HG02678 (cell line): ENCODE measurements at regions not wholly inside any gene's neighbourhood (a gene's known extent, or its start where the extent isn't known, plus 50 kb on each side); places are given as distances from the start of the nearest gene placed in this dataset.
"Not testable (repeated sequence)": the region's sequence is repeated elsewhere in the genome, so short reads cannot be mapped to it uniquely, and the experiment has no call there.

Experiments
- ATAC-seq: cut with Tn5 transposase; IDR thresholded peaks from one replicate; pipeline ENCODE4 v1.9.1; 2021; ENCODE audit warnings: mild to moderate bottlenecking, moderate library complexity; ENCODE audit not compliant: unreplicated experiment

DNA sequence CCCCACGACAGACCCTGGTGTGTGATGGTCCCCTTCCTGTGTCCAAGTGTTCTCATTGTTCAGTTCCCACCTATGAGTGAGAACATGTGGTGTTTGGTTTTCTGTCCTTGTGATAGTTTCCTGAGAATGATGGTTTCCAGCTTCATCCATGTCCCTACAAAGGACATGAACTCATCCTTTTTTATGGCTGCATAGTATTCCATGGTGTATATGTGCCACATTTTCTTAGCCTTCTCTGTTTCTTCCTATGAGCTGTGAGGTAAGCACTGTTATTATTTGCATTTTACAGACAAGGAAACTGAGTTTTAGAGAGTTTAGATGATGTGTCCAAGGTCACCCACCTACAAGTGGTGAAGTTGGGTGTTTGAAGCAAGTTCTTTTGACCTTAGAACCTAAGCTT, 51.1 kb upstream of the BNC1 start:
- not testable (repeated sequence) for ATAC-seq

DNA sequence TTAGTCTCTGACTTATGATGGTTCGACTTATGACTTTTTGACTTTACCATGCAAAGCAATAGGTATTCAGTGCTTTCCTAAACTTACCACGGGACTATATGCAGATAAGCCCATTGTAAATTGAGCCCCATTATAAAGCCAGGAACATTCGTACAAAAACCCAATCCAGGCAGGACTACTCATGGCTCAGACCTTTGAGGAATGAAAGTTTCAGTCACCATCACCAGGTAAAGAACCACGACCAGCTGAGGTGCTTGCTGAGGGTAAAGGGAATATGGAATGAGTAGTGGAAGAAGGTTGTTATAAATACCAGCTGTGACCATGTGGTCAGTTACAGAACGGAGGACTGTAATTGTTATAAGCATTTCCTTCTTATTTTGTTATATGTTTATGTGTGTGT, 54.9 kb upstream of the BNC1 start:
- ATAC-seq: no peak

GRCh38 chr15:83340087-83340486, 55.6 kb upstream of the BNC1 start:
- ATAC-seq: no peak

GRCh38 chr15:83346342-83346741, 61.9 kb upstream of the BNC1 start:
- no peak for ATAC-seq

GRCh38 chr15:83352119-83352518, 67.7 kb upstream of the BNC1 start:
- ATAC-seq: no peak

DNA sequence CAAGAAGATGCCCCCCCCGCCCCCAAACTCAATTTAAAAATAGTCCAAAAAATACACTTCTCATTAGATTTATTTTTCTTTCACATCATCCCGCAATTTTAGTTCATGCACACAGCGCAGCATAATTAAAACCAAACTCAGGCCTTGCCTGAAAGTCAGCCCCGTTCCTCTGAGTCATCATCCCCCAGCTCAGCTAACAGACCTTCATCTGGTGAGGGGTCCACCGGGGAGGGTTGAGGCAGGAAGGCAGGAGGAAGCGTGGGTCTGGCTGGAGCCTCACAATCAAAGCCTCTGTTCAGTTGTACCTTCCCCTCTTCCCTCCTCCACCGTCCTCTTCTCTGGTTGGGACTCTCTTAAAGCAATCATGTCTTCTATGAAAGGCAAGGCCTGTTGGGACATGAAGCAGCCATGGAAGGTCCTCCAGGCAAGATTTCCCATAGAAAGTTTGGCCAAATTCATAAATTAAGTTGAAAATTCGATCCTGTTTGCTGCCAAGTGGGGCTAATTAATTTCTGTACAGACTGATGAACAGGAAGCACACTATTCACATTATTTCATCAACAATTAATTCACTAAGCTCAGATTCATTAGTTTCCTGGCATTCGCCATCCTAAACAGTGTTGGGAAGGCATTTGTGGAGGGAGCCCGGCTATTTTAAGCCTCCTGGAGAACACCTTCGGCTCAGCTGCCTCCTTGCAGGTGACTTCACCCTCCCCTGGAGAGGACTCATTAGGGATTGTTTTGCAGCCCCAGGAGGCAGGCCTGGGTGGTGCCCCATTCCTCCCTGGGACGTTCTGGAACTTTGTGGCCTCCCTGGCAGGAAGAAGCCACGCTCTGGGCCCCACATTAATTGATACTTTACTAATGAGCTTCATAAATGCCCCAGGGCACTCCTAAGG, 72.3 kb upstream of the BNC1 start:
- ATAC-seq: no peak

- ATAC-seq: no peak
Measured at GRCh38 chr15:83358972-83359564, 74.6 kb upstream of the BNC1 start.

DNA sequence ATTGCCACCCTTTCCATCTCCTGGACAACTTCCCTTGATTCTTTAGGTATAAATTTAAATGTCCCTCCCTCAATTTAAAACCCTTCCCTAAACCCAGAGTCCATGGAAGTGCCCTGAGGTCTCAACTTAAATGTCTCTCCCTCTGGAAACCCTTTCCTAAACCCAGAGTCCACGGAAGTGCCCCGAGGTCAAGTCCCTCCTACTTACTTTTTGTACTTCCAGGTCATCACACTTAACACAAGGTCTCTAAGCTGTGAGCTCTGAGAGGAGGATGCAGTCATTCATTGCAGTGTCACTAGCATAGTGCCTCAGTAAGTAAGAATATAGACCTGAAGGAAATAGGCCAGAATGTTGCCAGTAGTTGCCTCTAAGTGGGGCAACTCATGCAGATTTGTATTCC, 78.2 kb upstream of the BNC1 start:
- ATAC-seq: no peak

DNA sequence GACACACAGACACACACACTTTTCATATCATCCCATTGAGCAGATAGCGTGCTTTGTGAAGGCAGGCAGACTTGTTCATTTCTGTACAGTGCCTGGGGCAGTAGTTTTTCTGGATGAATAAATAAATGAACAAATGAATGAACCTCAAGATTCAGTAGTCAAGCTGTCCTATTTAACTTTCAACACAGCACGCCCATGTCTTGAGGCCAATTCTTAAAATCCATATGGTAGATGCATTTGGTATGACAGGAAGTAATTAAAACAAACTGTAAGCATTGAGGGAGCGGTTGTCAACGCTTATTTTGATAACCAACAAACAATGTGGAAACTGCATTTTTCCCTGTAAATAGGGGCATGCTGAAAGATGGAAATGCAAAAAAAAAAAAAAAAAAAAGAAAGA, 80.0 kb upstream of the BNC1 start:
- no peak for ATAC-seq

- no peak for ATAC-seq
Measured at GRCh38 chr15:83365370-83365938, 81.0 kb upstream of the BNC1 start.

DNA sequence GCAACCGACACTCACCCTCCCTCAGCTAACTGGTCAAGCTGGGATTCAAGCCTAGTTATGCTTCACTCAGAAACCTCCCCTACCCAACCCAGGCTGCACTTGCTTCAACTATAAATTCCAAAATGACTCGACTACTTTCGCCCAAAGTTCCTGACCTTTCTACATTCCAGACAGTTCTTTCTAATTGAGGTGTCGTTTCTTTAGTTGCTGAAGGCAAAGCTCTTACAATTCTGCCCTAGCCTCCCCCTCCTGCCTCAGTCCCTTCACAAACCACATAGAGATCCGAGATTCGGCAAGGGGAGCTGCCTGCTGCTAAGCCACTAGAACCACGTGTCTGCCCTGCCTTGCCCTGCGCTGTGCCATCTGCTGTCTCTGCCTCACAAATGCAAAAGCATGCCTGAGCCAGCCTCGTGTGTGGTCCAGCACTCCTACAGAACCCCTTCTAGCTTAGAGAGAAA, 74.7 kb upstream of the SH3GL3 start:
- no peak for ATAC-seq

- no peak for ATAC-seq
Measured at GRCh38 chr15:83378921-83379578, 68.1 kb upstream of the SH3GL3 start.

- no peak for ATAC-seq
Measured at GRCh38 chr15:83379579-83379959, 67.6 kb upstream of the SH3GL3 start.

DNA sequence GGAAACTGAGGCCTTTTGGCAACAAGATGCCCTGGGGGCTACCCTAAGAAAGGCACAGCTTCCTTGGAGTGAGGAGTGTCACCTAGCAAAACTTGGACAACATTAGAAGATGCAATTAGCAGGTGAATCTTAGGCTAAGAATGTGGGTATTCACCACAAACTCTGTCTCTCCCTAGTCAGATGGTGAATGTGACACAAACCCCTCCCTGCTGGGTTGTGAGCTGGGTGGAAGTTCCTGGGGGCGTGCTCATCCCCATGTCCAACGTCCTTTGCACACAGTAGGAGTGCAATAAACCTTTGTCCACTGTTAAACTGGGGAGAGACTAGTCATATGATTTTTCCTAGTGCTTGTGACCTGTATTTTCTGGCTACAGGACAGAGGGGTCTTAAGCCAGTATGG, 67.1 kb upstream of the SH3GL3 start:
- no peak for ATAC-seq

DNA sequence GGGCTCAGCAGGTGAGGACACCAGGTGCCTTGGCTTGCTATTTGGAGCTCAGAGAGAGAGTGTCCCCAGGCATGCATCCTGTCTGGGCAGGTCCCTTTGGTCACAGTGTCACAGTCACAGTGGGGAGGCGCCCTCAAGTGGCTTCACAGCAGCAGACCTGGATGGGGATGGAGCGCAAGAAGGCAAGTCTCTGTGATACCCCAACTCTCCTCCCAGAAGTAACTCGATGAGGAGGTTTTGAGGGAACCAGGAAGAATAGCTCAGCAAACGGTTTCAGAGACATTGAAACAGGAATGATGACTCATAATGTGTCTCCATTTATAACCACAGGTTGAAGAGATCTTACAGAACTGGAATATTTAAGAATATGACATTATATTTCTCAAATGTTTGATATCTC, 66.5 kb upstream of the SH3GL3 start:
- peak; percentile 79 for ATAC-seq

- ATAC-seq: not testable (repeated sequence)
Measured at GRCh38 chr15:83383608-83384139, 63.5 kb upstream of the SH3GL3 start.

GRCh38 chr15:83396101-83396500, 51.0 kb upstream of the SH3GL3 start:
- ATAC-seq: no peak
